ENCODE measurements at regions not wholly inside any gene's neighbourhood (a gene's known extent, or its start where the extent isn't known, plus 50 kb on each side); places are given as distances from the start of the nearest gene placed in this dataset.
"Not testable (repeated sequence)": the region's sequence is repeated elsewhere in the genome, so short reads cannot be mapped to it uniquely, and the experiment has no call there.

GRCh38 chr10:121672733-121673132 is 74.5 kb upstream of the FGFR2 start:
- Histone ChIP-seq H3K27me3 (ENCODE audit: control insufficient read depth, insufficient read depth, low read length) (peaks cover 10% of the 10 kb centered on the region), H3K27ac (ENCODE audit: low read length) (no peak overlapping the region), H3K9me3 (ENCODE audit: control insufficient read depth, insufficient read depth, low read depth, low read length) (no peaks in the 10 kb centered on the region), H3K4me1 (ENCODE audit: control insufficient read depth, insufficient read depth, low read length) (no peaks in the 10 kb centered on the region), H3K4me3 (ENCODE audit: low read depth in 2 of 2, low read length in 2 of 2) (no peak overlapping the region), H3K36me3 (ENCODE audit: control insufficient read depth, insufficient read depth, low read length) (no peaks in the 10 kb centered on the region)
- ATAC-seq: no peak
- no peak for TF ChIP-seq SIN3A (IDR thresholded peaks at IDR 0.05; ENCODE audit: borderline replicate concordance, insufficient read depth, low read depth, low read length)
- TF ChIP-seq TCF7L2 (IDR thresholded peaks at IDR 0.05; ENCODE audit: low read depth, low read length): no peak
- no peak for TF ChIP-seq REST (IDR thresholded peaks at IDR 0.05; ENCODE audit: insufficient read depth in 1 of 2, low read depth in 2 of 2, low read length in 1 of 2)
- no peak for TF ChIP-seq POLR2AphosphoS5 (IDR thresholded peaks at IDR 0.05; ENCODE audit: low read depth, low read length)
- no peak for TF ChIP-seq CTCF (IDR thresholded peaks at IDR 0.05)
- POLR2A ChIA-PET: no interaction called here
- CTCF ChIA-PET: interaction anchor here (1.3 kb wide), 1 partner anchor 26 kb away, joined by 3 read pairs; no protein-coding TSS in a partner anchor
- in situ Hi-C loops (cut with HindIII; ENCODE audit: low pct_unique_long_range_greater_than_20kb, low sequenced_read_pairs) (no loop called here), intact Hi-C loops (cut with micrococcal nuclease; ENCODE audit: unreplicated experiment) (no loop called here)
- no peak for DNase-seq (ENCODE audit: low read depth, low spot score)
- BruUV-seq (replicated peaks): no TSS peak

GRCh38 chr10:121669840-121670239 is 71.6 kb upstream of the FGFR2 start:
- H3K27me3 ChIP-seq (ENCODE audit: control insufficient read depth, insufficient read depth, low read length); H3K27ac ChIP-seq (ENCODE audit: low read length); POLR2A ChIA-PET; intact Hi-C loops (cut with micrococcal nuclease; ENCODE audit: unreplicated experiment); H3K9me3 ChIP-seq (ENCODE audit: control insufficient read depth, insufficient read depth, low read depth, low read length); H3K4me3 ChIP-seq (ENCODE audit: low read depth in 2 of 2, low read length in 2 of 2); DNase-seq (ENCODE audit: low read depth, low spot score); H3K4me1 ChIP-seq (ENCODE audit: control insufficient read depth, insufficient read depth, low read length); H3K36me3 ChIP-seq (ENCODE audit: control insufficient read depth, insufficient read depth, low read length); ATAC-seq; BruUV-seq (replicated peaks); in situ Hi-C loops (cut with HindIII; ENCODE audit: low pct_unique_long_range_greater_than_20kb, low sequenced_read_pairs): not testable (repeated sequence)
- CTCF ChIA-PET: interaction anchor here (0.6 kb wide), 1 partner anchor 532 kb away, joined by 3 read pairs; no protein-coding TSS in a partner anchor

- Histone ChIP-seq H3K36me3 (ENCODE audit: control insufficient read depth, insufficient read depth, low read length) (no peaks in the 10 kb centered on the region), H3K4me3 (ENCODE audit: low read depth in 2 of 2, low read length in 2 of 2) (no peak overlapping the region), H3K27me3 (ENCODE audit: control insufficient read depth, insufficient read depth, low read length) (no peaks in the 10 kb centered on the region), H3K27ac (ENCODE audit: low read length) (no peak overlapping the region), H3K9me3 (ENCODE audit: control insufficient read depth, insufficient read depth, low read depth, low read length) (no peaks in the 10 kb centered on the region), H3K4me1 (ENCODE audit: control insufficient read depth, insufficient read depth, low read length) (no peaks in the 10 kb centered on the region)
- ChIA-PET POLR2A (interaction anchor here (0.5 kb wide), 1 partner anchor 864 kb away, joined by 5 read pairs; no protein-coding TSS in a partner anchor), CTCF (no interaction called here)
- no TSS peak for BruUV-seq (replicated peaks)
- no peak for ATAC-seq
- no peak for DNase-seq (ENCODE audit: low read depth, low spot score)
- TF ChIP-seq CTCF (IDR thresholded peaks at IDR 0.05) (no peak), REST (IDR thresholded peaks at IDR 0.05; ENCODE audit: insufficient read depth in 1 of 2, low read depth in 2 of 2, low read length in 1 of 2) (no peak), POLR2AphosphoS5 (IDR thresholded peaks at IDR 0.05; ENCODE audit: low read depth, low read length) (no peak), TCF7L2 (IDR thresholded peaks at IDR 0.05; ENCODE audit: low read depth, low read length) (no peak), SIN3A (IDR thresholded peaks at IDR 0.05; ENCODE audit: borderline replicate concordance, insufficient read depth, low read depth, low read length) (no peak)
- in situ Hi-C loops (cut with HindIII; ENCODE audit: low pct_unique_long_range_greater_than_20kb, low sequenced_read_pairs) (no loop called here), intact Hi-C loops (cut with micrococcal nuclease; ENCODE audit: unreplicated experiment) (no loop called here)
These were observed 70.8 kb upstream of the FGFR2 start for GRCh38 chr10:121669028-121669374.

All from Panc1 (cell line).